Activated CD4-positive, alpha-beta T cell treated with anti-CD3 and anti-CD28 coated beads, Interleukin-2, amount 10 ng/mL, durations not matched to agents 24 days and 14 days (primary cell): ENCODE measurements at regions not wholly inside any gene's neighbourhood (a gene's known extent, or its start where the extent isn't known, plus 50 kb on each side); places are given as distances from the start of the nearest gene placed in this dataset.

Experiments
- DNase-seq: peaks from one replicate; pipeline ENCODE4 v3.0.0; 2022
- H3K27ac Mint-ChIP-seq: one replicate; pipeline ENCODE4 v1.8.0; 2022; ENCODE audit warnings: mild to moderate bottlenecking, mixed read lengths
- H3K27me3 Mint-ChIP-seq: one replicate; pipeline ENCODE4 v1.8.0; 2022; ENCODE audit warnings: mixed read lengths
- H3K36me3 Mint-ChIP-seq: one replicate; pipeline ENCODE4 v1.8.0; 2022; ENCODE audit warnings: low read depth, mild to moderate bottlenecking, mixed read lengths
- H3K4me1 Mint-ChIP-seq: one replicate; pipeline ENCODE4 v1.8.0; 2021; ENCODE audit warnings: mixed read lengths
- H3K4me3 Mint-ChIP-seq: one replicate; pipeline ENCODE4 v1.8.0; 2022; ENCODE audit warnings: mild to moderate bottlenecking, moderate library complexity, mixed read lengths
- H3K9me3 Mint-ChIP-seq: one replicate; pipeline ENCODE4 v1.8.0; 2021; ENCODE audit warnings: mixed read lengths
- intact Hi-C: fragments of 100-400 bp; cut with micrococcal nuclease; formaldehyde crosslinking; loops from one replicate; pipeline ENCODE4 v1.15.1; 2023

GRCh38 chr6:84456803-84457202 is 229.4 kb upstream of the CEP162 start:
- Mint-ChIP-seq H3K27me3 (no peaks in the 10 kb centered on the region), H3K4me3 (no peak overlapping the region), H3K36me3 (no peaks in the 10 kb centered on the region), H3K4me1 (no peaks in the 10 kb centered on the region), H3K9me3 (no peaks in the 10 kb centered on the region), H3K27ac (no peak overlapping the region)
- no peak for DNase-seq
- intact Hi-C loops = no loop called here

DNA sequence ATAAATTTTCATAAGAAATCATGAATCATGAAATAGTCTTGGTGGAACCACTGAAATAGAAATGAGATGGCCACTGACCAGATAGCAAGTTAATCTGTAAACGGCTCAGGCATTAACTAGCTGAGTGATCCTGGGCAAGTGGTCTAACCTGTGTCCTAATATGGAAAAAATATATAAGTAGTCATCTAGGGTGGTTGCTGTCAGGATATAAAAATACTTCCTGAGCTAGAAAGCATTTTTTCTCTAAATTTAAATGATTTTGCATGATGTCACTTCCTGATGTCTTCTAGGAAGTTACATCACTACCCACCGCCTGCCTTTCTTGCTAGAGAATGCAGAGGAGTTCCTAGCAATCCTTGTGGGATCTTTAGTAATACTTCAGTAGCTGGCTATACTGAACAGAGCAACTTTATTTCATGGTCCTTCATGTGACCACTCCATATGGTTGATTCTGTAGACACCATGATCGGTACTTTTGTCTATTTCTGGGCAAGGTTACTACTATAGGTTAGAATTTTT is 228.1 kb upstream of the CEP162 start:
- H3K9me3 Mint-ChIP-seq = no peaks in the 10 kb centered on the region
- DNase-seq = no peak
- H3K27me3 Mint-ChIP-seq = no peaks in the 10 kb centered on the region
- no peaks in the 10 kb centered on the region for H3K4me1 Mint-ChIP-seq
- H3K4me3 Mint-ChIP-seq = no peak overlapping the region
- H3K27ac Mint-ChIP-seq = no peak overlapping the region
- intact Hi-C loops = no loop called here
- no peaks in the 10 kb centered on the region for H3K36me3 Mint-ChIP-seq

GRCh38 chr6:84453499-84453898 is 226.1 kb upstream of the CEP162 start:
- Mint-ChIP-seq H3K36me3 (no peaks in the 10 kb centered on the region), H3K4me3 (no peak overlapping the region), H3K9me3 (no peaks in the 10 kb centered on the region), H3K27me3 (no peaks in the 10 kb centered on the region), H3K4me1 (no peaks in the 10 kb centered on the region), H3K27ac (no peak overlapping the region)
- no peak for DNase-seq
- intact Hi-C loops = no loop called here

GRCh38 chr6:84450018-84450417 is 222.6 kb upstream of the CEP162 start:
- H3K27ac Mint-ChIP-seq = no peak overlapping the region
- H3K27me3 Mint-ChIP-seq = no peaks in the 10 kb centered on the region
- H3K4me3 Mint-ChIP-seq = no peak overlapping the region
- no peak for DNase-seq
- no peaks in the 10 kb centered on the region for H3K9me3 Mint-ChIP-seq
- intact Hi-C loops = no loop called here
- no peaks in the 10 kb centered on the region for H3K4me1 Mint-ChIP-seq
- no peaks in the 10 kb centered on the region for H3K36me3 Mint-ChIP-seq

DNA sequence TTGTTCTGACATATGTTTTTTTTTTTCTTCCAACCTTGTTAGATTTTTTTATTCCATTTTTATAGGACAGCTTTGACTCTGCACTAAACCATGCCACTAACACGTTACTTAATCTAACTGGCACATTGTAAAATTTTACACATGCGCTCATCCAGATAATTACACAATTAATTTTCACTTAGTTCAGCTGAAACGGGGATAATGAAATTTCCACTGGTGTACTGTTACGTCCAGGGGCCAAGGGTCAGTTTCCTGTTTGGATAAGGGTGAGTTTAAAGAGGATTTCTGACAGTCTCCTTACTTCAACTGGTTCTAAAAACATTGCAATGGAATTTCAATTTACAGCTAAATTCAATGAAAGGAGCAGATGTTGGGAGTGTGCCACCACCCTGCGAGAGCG is 221.8 kb upstream of the CEP162 start:
- Mint-ChIP-seq H3K4me3 (no peak overlapping the region), H3K9me3 (no peaks in the 10 kb centered on the region), H3K27ac (no peak overlapping the region), H3K27me3 (no peaks in the 10 kb centered on the region), H3K4me1 (no peaks in the 10 kb centered on the region), H3K36me3 (no peaks in the 10 kb centered on the region)
- intact Hi-C loops = no loop called here
- DNase-seq = no peak

DNA sequence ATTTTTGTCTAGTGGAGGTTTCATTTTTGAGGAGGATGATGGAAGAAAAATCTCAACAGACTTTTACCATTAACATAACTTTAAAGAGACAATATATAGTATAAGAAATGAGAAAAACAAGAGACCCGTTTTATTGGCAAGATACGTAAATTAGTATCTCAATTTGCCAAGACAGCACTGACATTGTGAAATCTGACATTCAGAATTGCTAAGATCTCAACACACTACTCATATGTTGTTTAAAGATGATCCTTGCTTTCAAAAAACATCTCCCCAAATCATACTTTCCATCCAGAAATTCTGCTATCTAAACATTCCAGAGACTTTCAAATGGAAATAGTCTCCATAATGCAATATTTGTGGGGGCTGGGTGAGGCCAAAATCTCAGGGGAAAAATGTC is 220.9 kb upstream of the CEP162 start:
- Mint-ChIP-seq H3K27ac (no peak overlapping the region), H3K27me3 (no peaks in the 10 kb centered on the region), H3K9me3 (no peaks in the 10 kb centered on the region), H3K4me3 (no peak overlapping the region), H3K4me1 (no peaks in the 10 kb centered on the region), H3K36me3 (no peaks in the 10 kb centered on the region)
- intact Hi-C loops = no loop called here
- no peak for DNase-seq

- no peaks in the 10 kb centered on the region for H3K4me1 Mint-ChIP-seq
- H3K27me3 Mint-ChIP-seq = no peaks in the 10 kb centered on the region
- DNase-seq = no peak
- no peak overlapping the region for H3K27ac Mint-ChIP-seq
- intact Hi-C loops = no loop called here
- no peaks in the 10 kb centered on the region for H3K36me3 Mint-ChIP-seq
- no peaks in the 10 kb centered on the region for H3K9me3 Mint-ChIP-seq
- no peak overlapping the region for H3K4me3 Mint-ChIP-seq
Observed at GRCh38 chr6:84447651-84448050, 220.2 kb upstream of the CEP162 start.

DNA sequence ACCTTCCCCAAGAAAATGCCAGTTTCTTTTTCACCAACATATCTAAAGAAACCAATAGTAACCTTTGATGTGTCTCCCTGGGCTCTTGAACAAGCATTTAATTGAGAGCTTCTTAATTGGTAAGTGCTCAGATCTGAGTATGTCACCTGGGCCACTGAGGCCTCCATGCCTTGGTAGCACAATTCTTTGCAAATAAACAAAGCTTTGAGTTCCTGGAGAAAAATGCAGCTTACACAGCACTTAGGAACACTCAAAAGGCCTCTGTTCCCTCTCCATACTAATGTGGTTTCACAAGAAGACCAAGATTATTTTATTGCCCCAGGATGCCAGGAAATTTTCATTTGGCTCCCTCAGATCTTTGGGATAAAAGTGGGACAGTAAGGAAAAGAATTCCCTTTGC is 217.6 kb upstream of the CEP162 start:
- H3K27me3 Mint-ChIP-seq = no peaks in the 10 kb centered on the region
- intact Hi-C loops = no loop called here
- no peak for DNase-seq
- no peak overlapping the region for H3K4me3 Mint-ChIP-seq
- H3K27ac Mint-ChIP-seq = no peak overlapping the region
- H3K36me3 Mint-ChIP-seq = no peaks in the 10 kb centered on the region
- no peaks in the 10 kb centered on the region for H3K4me1 Mint-ChIP-seq
- no peaks in the 10 kb centered on the region for H3K9me3 Mint-ChIP-seq

GRCh38 chr6:84442208-84442607 is 214.8 kb upstream of the CEP162 start:
- Mint-ChIP-seq H3K9me3 (no peaks in the 10 kb centered on the region), H3K36me3 (no peaks in the 10 kb centered on the region), H3K27me3 (no peaks in the 10 kb centered on the region), H3K27ac (no peak overlapping the region), H3K4me3 (no peak overlapping the region), H3K4me1 (no peaks in the 10 kb centered on the region)
- no peak for DNase-seq
- intact Hi-C loops = no loop called here

DNA sequence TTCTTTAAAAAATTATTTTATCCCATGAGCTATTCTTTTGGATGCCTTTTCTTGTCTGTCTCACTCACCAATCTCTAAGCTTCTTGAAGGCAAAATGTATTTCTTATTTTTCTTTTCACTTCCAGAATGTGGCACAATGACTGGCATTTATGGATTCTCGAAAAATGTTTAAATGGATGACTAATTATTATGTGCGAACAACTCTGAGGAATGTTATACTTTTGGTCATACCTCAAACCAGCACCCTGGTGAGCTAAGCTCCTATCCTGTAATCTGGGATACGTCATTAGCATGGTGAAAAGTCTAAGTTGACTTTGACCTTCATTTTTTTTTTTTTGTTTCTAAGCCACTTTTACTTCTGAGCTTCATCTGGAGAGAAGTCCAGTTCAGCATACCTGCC is 214.0 kb upstream of the CEP162 start:
- Mint-ChIP-seq H3K4me3 (no peak overlapping the region), H3K9me3 (no peaks in the 10 kb centered on the region), H3K27ac (no peak overlapping the region), H3K27me3 (no peaks in the 10 kb centered on the region), H3K4me1 (no peaks in the 10 kb centered on the region), H3K36me3 (no peaks in the 10 kb centered on the region)
- intact Hi-C loops = no loop called here
- DNase-seq = no peak

DNA sequence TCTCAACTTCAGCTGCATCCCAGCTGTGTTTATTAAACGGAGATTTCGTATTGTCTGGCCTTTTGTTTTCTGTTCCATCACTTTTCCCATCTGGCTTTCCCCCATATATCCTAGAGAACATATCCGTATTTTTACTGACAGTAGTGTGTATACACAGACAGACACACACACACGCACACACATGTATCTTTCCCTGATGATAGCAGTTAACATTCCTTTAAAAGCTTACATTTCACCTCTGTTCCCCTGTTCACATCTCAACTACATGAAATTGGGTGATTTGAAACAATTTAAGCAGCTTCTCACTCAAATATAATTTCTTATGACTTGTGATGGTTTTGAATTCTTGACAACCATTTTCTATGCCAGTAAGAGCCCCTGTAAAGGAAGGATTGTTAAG is 207.1 kb upstream of the CEP162 start:
- DNase-seq = no peak
- intact Hi-C loops = no loop called here
- Mint-ChIP-seq H3K4me1 (no peaks in the 10 kb centered on the region), H3K27ac (no peak overlapping the region), H3K9me3 (no peaks in the 10 kb centered on the region), H3K36me3 (no peaks in the 10 kb centered on the region), H3K4me3 (no peak overlapping the region), H3K27me3 (no peaks in the 10 kb centered on the region)

DNA sequence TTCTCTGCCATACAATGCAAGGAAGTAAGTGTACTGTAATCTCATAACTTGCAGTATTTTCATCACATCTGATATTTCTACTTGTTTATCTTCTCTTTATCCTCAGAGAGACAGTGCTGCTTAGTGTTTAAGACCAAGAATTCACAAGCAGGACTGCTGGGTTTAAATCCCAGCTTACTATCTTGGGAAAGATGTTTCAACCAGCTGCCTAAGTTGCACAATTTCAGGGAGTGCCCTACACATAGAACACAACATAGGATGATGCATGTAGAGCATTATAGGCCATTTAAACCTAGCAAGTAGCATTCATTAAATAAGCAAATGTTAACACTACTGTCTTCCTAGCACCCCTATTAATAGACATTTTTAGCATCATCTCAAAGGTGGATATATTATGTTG is 205.2 kb upstream of the CEP162 start:
- no peaks in the 10 kb centered on the region for H3K36me3 Mint-ChIP-seq
- no peaks in the 10 kb centered on the region for H3K9me3 Mint-ChIP-seq
- no peak for DNase-seq
- no peaks in the 10 kb centered on the region for H3K27me3 Mint-ChIP-seq
- no peak overlapping the region for H3K27ac Mint-ChIP-seq
- intact Hi-C loops = no loop called here
- no peaks in the 10 kb centered on the region for H3K4me1 Mint-ChIP-seq
- no peak overlapping the region for H3K4me3 Mint-ChIP-seq

GRCh38 chr6:84428300-84428907 is 201.0 kb upstream of the CEP162 start:
- intact Hi-C loops = loop anchor here (5.0 kb wide), 1 partner anchor 894 kb away; no protein-coding TSS in a partner anchor
- no peaks in the 10 kb centered on the region for H3K9me3 Mint-ChIP-seq
- no peak overlapping the region for H3K4me3 Mint-ChIP-seq
- no peak overlapping the region for H3K27ac Mint-ChIP-seq
- H3K27me3 Mint-ChIP-seq = peaks cover 2% of the 10 kb centered on the region
- H3K4me1 Mint-ChIP-seq = no peaks in the 10 kb centered on the region
- DNase-seq = peak; percentile 64
- no peaks in the 10 kb centered on the region for H3K36me3 Mint-ChIP-seq

- peaks cover 8% of the 10 kb centered on the region for H3K27me3 Mint-ChIP-seq
- no peaks in the 10 kb centered on the region for H3K9me3 Mint-ChIP-seq
- intact Hi-C loops = loop anchor here (5.0 kb wide), 1 partner anchor 896 kb away; no protein-coding TSS in a partner anchor
- no peaks in the 10 kb centered on the region for H3K36me3 Mint-ChIP-seq
- no peak for DNase-seq
- H3K4me3 Mint-ChIP-seq = no peak overlapping the region
- H3K27ac Mint-ChIP-seq = no peak overlapping the region
- no peaks in the 10 kb centered on the region for H3K4me1 Mint-ChIP-seq
Observed at GRCh38 chr6:84425971-84426705, 198.7 kb upstream of the CEP162 start.
